Mononuclear cell (primary cell): ENCODE measurements at regions not wholly inside any gene's neighbourhood (a gene's known extent, or its start where the extent isn't known, plus 50 kb on each side); places are given as distances from the start of the nearest gene placed in this dataset.

ENCODE experiments used
- H3K27me3 ChIP-seq: 2 replicates; pipeline ENCODE4 v1.6.0; 2011; ENCODE audit warnings: low read length, control low read depth; ENCODE audit not compliant: insufficient read depth
- H3K4me1 ChIP-seq: 2 replicates; pipeline ENCODE4 v1.5.1; 2011; ENCODE audit warnings: mild to moderate bottlenecking, low read length, control low read depth; ENCODE audit not compliant: insufficient read depth
- H3K4me3 ChIP-seq: 2 replicates; pipeline ENCODE4 v1.5.1; 2011; ENCODE audit warnings: mild to moderate bottlenecking, low read length, moderate library complexity
- H3K9me3 ChIP-seq: 2 replicates; pipeline ENCODE4 v1.5.1; 2011; ENCODE audit warnings: low read depth, mild to moderate bottlenecking, control low read depth, low read length

- H3K27me3 ChIP-seq: no peaks in the 10 kb centered on the region
- no peak overlapping the region for H3K4me3 ChIP-seq
- H3K4me1 ChIP-seq: peaks cover 5% of the 10 kb centered on the region
- H3K9me3 ChIP-seq: no peaks in the 10 kb centered on the region
Measured at GRCh38 chr6:44642349-44642748, 254.8 kb downstream of the CDC5L start.

- no peak overlapping the region for H3K4me3 ChIP-seq
- no peaks in the 10 kb centered on the region for H3K9me3 ChIP-seq
- H3K4me1 ChIP-seq: peaks cover 5% of the 10 kb centered on the region
- H3K27me3 ChIP-seq: no peaks in the 10 kb centered on the region
Measured at GRCh38 chr6:44642870-44643522, 255.5 kb downstream of the CDC5L start.

- Histone ChIP-seq H3K4me3 (no peak overlapping the region), H3K4me1 (peaks cover 5% of the 10 kb centered on the region), H3K9me3 (no peaks in the 10 kb centered on the region), H3K27me3 (no peaks in the 10 kb centered on the region)
Measured at GRCh38 chr6:44645276-44645675, 257.8 kb downstream of the CDC5L start.

GRCh38 chr6:44646355-44646754 is 258.8 kb downstream of the CDC5L start:
- H3K4me3 ChIP-seq: no peak overlapping the region
- no peaks in the 10 kb centered on the region for H3K9me3 ChIP-seq
- peaks cover 5% of the 10 kb centered on the region for H3K4me1 ChIP-seq
- no peaks in the 10 kb centered on the region for H3K27me3 ChIP-seq

GRCh38 chr6:44649365-44650025 is 262.0 kb downstream of the CDC5L start:
- Histone ChIP-seq H3K4me1 (peaks cover 3% of the 10 kb centered on the region), H3K9me3 (no peaks in the 10 kb centered on the region), H3K27me3 (peaks cover 3% of the 10 kb centered on the region), H3K4me3 (no peak overlapping the region)

GRCh38 chr6:44650495-44650894 is 263.0 kb downstream of the CDC5L start:
- Histone ChIP-seq H3K4me3 (no peak overlapping the region), H3K27me3 (peaks cover 3% of the 10 kb centered on the region)

GRCh38 chr6:44650947-44651346 is 263.4 kb downstream of the CDC5L start:
- peaks cover 3% of the 10 kb centered on the region for H3K4me1 ChIP-seq
- H3K4me3 ChIP-seq: no peak overlapping the region
- H3K27me3 ChIP-seq: peaks cover 3% of the 10 kb centered on the region
- H3K9me3 ChIP-seq: no peaks in the 10 kb centered on the region

More at GRCh38 chr6:44650495-44650894, 263.0 kb downstream of the CDC5L start:
- Histone ChIP-seq H3K9me3 (no peaks in the 10 kb centered on the region), H3K4me1 (peaks cover 3% of the 10 kb centered on the region)

GRCh38 chr6:44651604-44652003 is 264.1 kb downstream of the CDC5L start:
- Histone ChIP-seq H3K9me3 (no peaks in the 10 kb centered on the region), H3K4me3 (no peak overlapping the region), H3K4me1 (peaks cover 3% of the 10 kb centered on the region), H3K27me3 (peaks cover 3% of the 10 kb centered on the region)

- Histone ChIP-seq H3K27me3 (peaks cover 3% of the 10 kb centered on the region), H3K4me3 (no peak overlapping the region), H3K9me3 (no peaks in the 10 kb centered on the region), H3K4me1 (peaks cover 3% of the 10 kb centered on the region)
Measured at GRCh38 chr6:44652547-44652946, 265.0 kb downstream of the CDC5L start.

GRCh38 chr6:44653091-44653490 is 265.6 kb downstream of the CDC5L start:
- no peak overlapping the region for H3K4me3 ChIP-seq
- peaks cover 3% of the 10 kb centered on the region for H3K27me3 ChIP-seq
- no peaks in the 10 kb centered on the region for H3K9me3 ChIP-seq
- H3K4me1 ChIP-seq: peaks cover 3% of the 10 kb centered on the region

GRCh38 chr6:44653761-44654218 is 266.3 kb downstream of the CDC5L start:
- no peak overlapping the region for H3K4me3 ChIP-seq
- H3K4me1 ChIP-seq: peaks cover 3% of the 10 kb centered on the region
- peaks cover 3% of the 10 kb centered on the region for H3K27me3 ChIP-seq
- no peaks in the 10 kb centered on the region for H3K9me3 ChIP-seq

- no peak overlapping the region for H3K4me3 ChIP-seq
- peaks cover 3% of the 10 kb centered on the region for H3K27me3 ChIP-seq
- no peaks in the 10 kb centered on the region for H3K9me3 ChIP-seq
- peaks cover 3% of the 10 kb centered on the region for H3K4me1 ChIP-seq
Measured at GRCh38 chr6:44655412-44656342, 268.2 kb downstream of the CDC5L start.

GRCh38 chr6:44656691-44657090 is 269.2 kb downstream of the CDC5L start:
- Histone ChIP-seq H3K27me3 (peaks cover 3% of the 10 kb centered on the region), H3K4me3 (no peak overlapping the region), H3K9me3 (no peaks in the 10 kb centered on the region), H3K4me1 (peaks cover 3% of the 10 kb centered on the region)

- H3K9me3 ChIP-seq: no peaks in the 10 kb centered on the region
- H3K4me3 ChIP-seq: no peak overlapping the region
- peaks cover 3% of the 10 kb centered on the region for H3K4me1 ChIP-seq
- H3K27me3 ChIP-seq: peaks cover 3% of the 10 kb centered on the region
Measured at GRCh38 chr6:44657206-44657819, 269.8 kb downstream of the CDC5L start.

- Histone ChIP-seq H3K27me3 (peaks cover under 1% of the 10 kb centered on the region), H3K4me3 (no peak overlapping the region), H3K4me1 (peaks cover 3% of the 10 kb centered on the region), H3K9me3 (no peaks in the 10 kb centered on the region)
Measured at GRCh38 chr6:44658571-44658970, 271.1 kb downstream of the CDC5L start.
